ENCODE measurements at regions not wholly inside any gene's neighbourhood (a gene's known extent, or its start where the extent isn't known, plus 50 kb on each side); places are given as distances from the start of the nearest gene placed in this dataset.

DNA sequence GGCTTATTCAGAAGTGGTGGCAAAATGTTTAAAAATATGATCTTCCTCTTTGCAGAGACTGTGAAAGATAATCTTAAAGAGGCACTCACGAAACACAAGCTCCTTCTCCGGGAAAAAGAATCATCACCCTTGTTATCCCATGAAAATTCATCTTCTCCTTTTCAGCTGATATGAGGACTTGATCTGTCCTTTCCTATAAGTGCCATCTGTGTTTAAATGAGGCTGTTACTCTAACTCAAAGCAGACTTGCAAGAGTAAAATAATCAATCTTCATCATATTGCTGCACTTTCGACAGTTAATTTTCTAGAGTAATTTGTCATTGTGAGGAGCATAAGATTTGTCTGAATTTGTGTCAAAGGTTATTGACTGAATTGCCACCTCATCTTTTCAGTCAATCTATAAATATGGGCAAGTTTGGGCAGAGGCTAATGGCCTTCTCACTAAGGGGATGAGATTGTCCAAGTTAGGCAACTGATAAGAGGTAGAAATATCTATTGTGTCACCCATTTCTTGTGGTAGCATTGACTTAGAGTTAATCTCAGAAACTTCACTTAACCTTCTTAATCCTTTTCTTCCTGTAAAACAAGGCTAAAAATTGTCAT, 452.9 kb downstream of the GRXCR1 start:
- DNase-seq (ENCODE audit: low read depth, low spot score) = no peak

DNA sequence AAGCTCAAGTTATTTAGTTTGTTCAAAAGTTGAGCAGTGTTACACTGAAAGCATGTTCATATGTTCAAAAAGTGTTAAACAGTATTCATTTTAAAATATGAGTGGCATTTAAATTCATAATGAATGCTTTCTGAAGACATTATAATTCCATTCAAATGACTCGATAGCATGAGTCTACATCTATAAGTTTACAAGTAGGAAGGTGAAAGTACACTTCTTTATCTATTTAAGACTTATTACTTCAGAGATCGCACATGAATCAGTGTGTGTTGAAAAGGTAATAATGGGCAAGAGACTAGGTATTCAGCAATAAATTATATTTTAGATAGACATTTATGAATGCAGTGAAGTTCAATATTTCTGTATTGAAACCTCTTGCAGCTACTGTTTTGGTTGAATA, 456.1 kb downstream of the GRXCR1 start:
- no peak for DNase-seq (ENCODE audit: low read depth, low spot score)

DNA sequence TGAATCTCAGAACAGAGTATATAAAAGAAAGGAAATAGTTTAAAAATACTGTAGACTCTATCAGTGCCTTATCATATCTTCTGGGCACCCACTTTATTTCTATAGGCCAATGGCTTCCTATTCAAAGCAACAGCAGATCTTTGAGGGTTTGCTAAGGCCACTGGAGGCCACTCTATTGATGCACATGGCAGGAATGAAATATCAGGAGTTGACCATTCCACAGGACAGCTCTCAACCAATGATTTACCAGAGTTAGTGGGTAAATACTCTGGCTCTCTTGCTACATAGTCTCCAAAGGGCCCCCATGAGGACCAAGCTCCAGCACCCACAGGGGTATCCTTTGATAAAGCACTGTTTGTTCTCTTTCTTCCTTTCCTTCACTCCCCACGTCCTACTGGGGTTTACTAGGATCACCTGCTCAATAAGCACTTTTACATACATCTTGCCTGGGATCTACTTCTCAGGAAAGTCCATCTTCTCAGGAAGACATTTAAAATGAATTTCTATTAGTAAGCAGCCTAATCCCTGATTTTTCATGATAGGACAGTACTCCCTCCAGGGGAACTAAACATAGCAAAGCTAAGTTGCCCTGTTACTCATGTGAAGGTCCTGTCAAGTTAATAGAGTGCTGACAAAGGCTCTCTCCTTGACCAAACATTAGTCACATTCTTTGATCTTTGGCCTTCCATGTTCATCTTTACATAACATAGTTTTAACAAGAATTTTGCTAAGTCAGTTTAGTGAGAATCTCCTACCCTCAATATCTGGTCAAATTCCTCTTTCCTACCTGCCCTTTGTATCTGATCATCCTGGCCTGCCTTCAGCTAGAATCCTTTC, 459.7 kb downstream of the GRXCR1 start:
- no peak for DNase-seq (ENCODE audit: low read depth, low spot score)

DNA sequence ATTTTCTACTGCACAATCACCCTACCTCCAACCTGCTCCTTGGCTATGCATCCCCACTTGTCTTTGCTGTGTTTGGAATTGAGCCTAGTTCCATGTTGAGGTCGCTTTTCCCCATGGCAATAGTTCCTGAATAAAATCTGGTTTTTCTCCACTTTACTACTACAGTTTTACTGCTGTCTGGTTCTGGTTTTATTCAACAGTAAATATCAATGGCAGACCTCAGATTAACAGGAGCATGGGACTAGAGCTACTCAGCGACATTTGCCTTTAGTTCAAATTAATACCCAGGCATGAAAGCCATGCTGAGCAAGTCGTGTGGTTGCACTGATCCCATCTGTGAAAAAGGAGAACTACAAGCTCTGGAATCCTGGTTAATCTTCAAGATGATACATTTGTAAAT, 460.3 kb downstream of the GRXCR1 start:
- no peak for DNase-seq (ENCODE audit: low read depth, low spot score)

DNA sequence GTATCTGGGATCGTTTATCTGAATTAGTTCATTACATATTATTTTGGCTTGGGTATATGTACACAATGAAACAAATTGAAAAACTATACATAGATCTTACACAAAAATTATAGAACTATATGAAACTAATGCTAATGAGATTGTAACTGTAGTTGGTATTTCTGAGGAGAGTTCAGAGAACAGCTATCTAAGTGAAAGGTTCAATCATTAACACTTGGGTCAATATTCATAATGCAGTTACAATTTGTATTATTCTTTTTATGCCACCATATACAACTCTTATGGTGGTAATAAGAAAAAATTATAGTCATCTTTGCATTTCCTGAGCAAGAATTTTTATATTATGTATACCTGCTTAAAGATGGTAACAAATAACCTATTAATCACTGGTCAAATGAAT, 461.0 kb downstream of the GRXCR1 start:
- no peak for DNase-seq (ENCODE audit: low read depth, low spot score)

DNA sequence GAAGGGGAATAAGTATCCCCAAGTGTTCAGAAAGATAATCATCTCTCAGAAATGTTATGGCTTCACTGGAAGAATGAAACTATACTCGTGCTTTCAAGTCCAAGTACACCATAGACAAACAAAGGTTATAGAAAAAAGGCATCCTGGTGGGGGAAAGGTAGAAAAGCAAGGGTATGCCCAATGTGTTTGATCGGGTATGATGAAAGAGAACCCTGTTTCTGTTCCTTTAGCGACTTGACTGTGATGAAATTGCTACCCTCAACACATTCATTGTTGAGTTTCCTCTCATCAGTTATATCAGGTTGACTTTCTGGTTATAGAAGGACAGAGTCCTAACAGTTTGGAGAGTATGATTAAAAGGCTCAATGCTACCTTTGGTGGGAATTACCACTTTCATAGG, 464.3 kb downstream of the GRXCR1 start:
- DNase-seq (ENCODE audit: low read depth, low spot score) = no peak

DNA sequence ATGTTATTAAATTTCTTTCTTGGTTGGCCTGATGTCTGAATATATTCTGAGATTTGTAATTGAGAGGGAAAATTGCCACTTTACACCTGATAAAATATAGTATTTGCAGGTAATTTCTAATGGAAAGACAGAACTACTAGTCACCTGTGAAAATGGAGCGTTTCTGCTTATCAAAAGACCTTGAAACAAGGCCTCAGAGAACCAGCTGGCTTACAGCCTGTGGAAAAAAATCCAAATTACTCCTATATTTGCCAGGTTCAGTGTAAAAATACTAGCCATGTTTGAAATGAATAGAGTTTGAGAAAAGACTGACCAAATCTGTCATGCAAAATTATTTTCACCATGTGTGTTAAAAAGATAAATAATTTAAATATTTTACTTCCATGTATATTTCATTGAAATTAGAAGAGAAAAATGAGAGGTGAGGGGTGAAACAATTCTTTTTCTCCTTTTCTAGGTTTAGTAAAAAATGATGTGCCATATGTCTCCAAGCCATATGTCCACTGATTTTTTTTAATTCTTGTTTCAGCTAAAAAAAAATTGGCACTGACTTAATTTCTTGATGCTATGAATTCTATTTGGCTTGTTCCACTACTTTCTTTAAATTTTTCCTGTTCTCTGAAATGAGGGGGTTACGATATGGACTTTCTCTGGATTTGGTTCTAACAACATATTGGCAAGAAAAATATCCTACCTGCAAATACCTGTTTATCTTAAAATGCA, 464.9 kb downstream of the GRXCR1 start:
- no peak for DNase-seq (ENCODE audit: low read depth, low spot score)

DNA sequence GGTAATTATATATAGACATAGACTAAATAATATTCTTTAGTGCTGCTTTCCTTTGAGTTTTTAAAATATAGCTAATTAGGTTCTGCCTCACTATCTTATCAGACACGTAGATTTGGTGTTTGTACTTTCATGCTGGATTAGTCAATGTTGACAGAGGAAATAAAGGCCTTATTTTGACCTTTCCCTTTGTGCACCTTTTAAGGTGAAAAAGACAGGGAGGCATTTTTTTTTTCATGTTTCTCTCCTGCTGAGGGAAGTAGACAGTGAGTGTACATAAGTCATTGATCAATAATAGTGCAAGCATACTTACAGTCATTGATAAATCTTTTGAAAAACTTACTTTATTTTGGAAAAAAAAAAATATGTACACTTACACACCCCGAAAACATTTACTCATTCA, 467.8 kb downstream of the GRXCR1 start:
- DNase-seq (ENCODE audit: low read depth, low spot score) = no peak

DNA sequence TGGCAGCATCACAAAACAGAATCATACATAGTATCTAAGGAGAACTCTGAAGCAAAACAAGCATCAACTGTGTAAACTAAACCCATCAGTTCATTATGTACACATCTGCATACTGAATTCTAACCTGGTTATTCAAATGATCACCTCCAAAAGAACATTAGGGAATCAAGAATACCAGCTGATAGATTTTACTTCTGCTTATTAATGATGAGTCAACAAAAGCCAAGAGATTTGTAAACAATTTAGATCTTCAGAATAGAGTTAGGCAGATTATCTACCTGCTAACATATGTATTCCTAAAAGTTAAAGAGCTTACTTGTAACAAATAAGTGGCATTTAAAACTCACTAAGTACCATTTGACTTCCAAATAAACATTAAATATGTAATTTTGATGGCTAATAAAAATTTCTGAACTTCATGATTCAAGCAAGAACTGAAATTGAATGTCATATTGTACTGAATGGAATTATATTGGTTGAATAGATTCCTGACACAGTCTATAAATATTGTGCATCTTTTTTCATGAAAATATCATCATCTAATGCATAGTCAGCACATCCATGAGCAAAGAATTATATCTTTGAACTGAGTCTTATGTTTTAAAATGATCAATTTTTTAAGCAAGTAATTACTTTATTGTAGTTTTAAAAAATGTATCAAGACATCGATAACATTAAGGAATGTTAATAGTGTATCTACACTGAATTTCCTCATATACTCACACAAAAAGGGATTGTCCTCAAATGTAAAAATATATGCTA, 470.5 kb downstream of the GRXCR1 start:
- no peak for DNase-seq (ENCODE audit: low read depth, low spot score)

DNA sequence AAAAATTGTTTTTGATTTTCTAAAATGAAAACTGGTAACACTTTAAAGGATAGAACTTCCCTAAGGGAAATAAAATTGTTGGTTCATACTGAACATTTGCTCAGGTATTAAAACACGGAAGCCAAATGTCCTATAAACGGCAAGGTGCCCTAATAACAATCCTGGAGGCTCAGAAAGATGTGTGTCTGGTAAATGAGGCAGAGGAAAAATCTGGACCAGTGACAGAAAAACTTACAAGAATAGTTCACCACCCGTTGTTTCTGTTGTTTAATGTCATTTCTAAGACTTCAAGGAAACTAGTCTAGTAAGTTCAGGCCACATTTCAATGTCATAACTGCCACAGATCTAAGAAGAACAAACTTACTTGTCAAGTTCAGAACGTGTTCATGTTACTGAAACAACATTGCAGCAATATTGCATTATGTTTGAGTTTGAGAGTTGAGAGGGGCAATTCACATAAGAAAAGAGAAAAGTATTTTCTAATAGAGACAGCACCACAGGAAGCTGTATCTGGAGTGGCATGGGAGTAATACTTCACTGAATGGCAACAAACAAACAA, 476.6 kb downstream of the GRXCR1 start:
- no peak for DNase-seq (ENCODE audit: low read depth, low spot score)

DNA sequence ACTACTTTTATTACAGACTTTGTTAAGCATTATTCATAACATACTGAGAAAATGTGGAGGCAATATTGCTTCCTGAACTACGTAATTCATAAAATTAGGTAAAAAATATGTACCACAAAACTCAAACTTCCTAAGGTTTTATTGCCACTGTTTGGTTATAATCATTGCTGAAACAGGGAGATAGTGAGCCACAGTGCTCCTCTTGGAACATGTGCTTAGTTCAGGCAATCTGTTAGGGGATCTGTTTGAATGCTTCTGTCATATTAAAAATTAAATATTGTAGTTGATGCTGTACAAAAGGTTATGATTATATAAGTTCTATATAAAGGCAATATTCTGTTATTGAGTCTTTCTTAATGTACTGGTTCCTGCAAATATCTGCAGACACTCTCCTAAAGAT, 480.7 kb downstream of the GRXCR1 start:
- DNase-seq (ENCODE audit: low read depth, low spot score) = no peak

DNA sequence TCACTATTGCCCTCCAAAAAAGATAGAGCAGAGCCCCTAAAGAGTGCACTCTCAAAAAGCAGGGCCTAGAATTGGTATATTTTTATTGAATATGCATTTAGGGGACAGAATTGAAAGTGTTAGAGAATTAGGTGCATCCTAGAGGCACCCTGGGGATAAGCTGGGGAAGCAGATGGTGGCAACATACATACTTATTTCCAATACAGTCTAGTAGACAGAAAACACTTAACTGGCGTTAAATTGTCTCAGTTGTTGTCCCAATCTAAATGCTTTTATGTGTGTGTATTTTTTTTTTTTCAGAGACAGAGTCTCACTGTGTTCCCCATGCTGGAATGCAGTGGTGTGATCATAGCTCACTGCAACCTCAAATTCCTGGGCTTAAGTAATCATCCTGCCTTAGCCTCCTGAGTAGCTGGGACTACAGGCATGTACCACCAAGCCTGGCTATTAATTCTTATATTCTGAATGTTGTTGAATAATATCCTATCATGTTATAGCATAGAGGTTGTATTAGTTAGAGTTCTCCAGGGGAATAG, 481.8 kb downstream of the GRXCR1 start:
- DNase-seq (ENCODE audit: low read depth, low spot score) = no peak

DNA sequence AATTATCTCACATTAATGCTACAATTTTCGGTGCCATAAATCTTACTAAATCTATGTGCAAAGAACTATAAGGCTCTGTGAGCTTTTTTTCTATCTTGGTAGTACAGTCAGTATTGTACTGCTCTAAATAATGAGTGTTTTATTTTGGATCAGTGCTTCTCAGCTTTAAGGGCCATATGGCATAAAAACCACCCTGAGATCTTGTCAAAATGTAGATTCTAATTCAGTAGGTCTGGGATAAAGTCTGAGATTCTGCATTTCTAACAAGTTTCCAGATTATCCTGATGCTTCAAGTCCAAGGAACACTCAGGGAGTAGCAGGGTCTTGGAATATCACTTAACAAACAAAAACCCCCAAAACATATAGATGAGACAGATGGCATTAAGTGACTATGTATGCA, 486.5 kb downstream of the GRXCR1 start:
- no peak for DNase-seq (ENCODE audit: low read depth, low spot score)

DNA sequence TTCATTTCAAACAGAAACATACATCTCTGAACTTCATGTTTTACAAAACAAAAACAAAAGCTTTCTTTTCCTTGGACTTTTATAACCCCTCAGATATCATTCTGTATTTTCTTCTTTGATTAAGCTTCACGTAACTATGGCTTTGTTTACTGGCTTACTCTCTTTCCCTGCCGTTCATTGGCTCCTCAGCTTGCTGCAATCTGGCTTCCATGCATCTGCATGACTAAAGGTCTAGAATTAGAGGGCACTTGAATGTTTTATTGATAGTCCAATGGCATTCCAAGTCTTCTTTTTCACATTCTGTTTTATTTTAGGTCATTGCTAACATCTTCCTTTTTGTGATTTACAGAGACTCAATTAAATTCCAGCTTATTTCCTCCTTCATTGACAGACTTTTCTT, 487.6 kb downstream of the GRXCR1 start:
- DNase-seq (ENCODE audit: low read depth, low spot score) = no peak

DNA sequence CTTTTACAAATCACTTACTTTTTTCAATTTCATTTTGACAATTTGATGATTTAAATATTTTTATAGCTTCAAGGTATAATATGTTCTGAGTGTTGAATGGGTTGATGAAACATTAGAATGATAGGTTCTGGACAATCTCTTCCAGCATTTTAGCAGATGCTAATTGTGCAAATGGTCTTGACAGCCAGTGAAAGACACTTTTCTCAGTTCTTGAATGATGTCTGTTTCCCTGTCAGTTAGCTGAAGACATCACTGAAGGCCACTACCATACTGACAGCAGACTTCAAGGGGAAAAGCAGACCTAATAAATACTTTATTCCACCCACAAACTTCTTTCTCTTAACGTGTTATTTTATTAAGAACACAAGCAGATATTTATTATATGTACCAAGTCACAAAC, 498.6 kb downstream of the GRXCR1 start:
- DNase-seq (ENCODE audit: low read depth, low spot score) = no peak

DNA sequence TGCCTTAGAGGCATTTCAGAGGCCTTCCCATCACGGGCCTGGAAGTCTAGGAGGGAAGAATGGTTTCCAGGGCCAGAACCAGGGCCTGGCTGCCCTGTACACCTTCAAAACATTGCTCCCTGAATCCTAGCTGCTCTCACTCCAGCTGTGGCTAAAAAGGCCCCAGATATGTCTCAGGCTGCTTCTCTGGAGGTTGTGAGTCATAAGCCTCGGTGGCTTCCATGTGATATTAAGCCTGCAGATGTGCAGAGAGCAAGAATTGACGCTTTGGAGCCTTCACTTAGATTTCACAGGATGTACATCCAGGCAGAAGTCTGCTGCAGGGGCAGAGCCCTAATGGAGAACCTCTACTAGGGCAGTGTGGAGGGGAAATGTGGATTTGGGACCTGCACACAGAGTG, 502.5 kb downstream of the GRXCR1 start:
- DNase-seq (ENCODE audit: low read depth, low spot score) = no peak

DNA sequence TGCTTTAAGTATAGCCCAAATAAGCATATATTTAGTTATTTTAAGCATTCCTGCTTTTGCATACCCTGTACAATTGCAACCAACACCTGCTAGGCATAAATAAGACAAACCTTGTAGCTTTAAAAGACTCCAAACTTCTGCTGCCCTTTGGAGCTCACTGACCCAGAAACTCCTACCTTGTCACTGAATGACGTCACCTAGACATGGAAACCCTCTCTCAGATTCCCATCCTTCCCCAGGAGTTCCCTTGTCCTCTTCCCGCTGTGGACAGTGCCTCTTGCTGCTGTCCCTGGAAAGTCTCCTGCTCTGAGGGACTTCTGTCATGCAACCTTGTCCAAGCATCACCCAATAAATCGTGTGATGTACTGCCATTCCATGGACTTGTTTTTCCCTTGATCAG, 507.2 kb downstream of the GRXCR1 start:
- DNase-seq (ENCODE audit: low read depth, low spot score) = no peak

DNA sequence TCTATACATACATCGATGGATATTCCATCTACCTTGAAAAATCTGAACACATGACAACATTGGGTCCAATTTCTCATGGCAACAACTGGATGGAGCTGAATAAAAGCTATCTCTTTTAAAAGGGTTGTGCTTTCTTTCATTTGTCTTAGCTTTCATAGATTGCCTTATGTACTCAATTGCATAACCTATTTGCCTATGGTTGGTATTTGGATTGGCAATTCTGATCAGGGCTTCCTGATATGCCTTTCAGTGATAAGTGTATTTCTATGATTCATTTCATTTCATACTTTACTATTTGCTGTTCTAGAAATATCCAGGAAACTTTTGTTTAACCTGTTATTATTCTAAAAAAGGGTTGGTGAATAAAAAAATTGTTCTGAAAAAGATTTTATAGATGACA, 509.9 kb downstream of the GRXCR1 start:
- no peak for DNase-seq (ENCODE audit: low read depth, low spot score)

DNA sequence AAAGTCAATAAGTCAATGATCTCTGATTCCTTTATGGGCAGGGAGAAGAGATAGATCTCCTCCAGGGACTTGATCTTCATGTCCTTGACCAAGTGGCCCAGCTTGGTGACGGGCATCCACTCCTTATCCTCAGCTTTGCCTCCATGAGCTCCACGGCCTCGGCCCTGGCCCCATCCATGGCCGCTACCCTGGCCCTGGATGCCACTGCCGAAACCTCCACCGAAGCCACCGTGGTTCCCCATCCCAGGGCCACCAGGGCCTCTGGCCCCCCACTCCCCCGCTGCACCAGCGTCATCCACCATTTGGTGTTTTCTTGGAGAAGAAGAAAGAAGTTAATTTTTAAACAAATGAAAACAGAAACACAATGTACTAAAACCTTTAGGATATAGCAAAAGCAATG, 518.1 kb downstream of the GRXCR1 start:
- DNase-seq (ENCODE audit: low read depth, low spot score) = no peak

DNA sequence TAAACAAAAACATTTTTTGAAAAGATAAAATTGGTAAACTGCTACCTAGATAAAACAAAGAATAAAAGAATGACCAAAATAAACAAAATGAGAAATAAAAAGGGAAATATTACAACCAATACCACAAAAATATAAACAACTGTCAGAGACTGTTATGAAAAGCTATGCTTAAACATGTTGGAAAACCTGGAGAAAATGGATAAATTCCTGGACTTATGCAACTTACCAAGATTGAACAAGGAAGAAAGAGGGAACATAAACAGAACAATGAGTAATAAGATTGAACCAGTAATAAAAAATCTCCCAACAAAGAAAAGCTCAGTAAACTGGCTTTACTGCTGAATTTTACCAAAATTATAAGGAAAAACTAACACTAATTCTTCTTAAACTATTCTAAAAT, 518.7 kb downstream of the GRXCR1 start:
- no peak for DNase-seq (ENCODE audit: low read depth, low spot score)

DNA sequence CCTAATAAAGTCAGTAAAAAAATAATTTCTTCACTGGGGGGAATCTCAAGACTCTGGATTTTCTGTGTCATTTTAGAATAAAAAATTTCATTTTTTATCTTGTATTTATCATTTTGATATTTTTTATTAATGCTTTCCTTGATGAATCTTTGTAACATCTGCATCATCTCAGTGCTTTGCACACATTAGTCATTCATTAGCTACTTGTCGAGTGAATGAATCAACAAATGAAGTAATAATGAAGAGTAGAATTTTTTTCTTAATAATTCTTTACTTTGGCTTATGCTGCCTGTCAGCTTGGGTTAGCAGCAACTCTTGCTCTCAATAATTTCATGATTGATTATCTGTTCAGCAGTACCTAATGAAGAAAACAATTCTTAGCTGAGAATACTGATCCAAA, 530.8 kb downstream of the GRXCR1 start:
- no peak for DNase-seq (ENCODE audit: low read depth, low spot score)
